ENCODE measurements at regions not wholly inside any gene's neighbourhood (a gene's known extent, or its start where the extent isn't known, plus 50 kb on each side); places are given as distances from the start of the nearest gene placed in this dataset.

DNA sequence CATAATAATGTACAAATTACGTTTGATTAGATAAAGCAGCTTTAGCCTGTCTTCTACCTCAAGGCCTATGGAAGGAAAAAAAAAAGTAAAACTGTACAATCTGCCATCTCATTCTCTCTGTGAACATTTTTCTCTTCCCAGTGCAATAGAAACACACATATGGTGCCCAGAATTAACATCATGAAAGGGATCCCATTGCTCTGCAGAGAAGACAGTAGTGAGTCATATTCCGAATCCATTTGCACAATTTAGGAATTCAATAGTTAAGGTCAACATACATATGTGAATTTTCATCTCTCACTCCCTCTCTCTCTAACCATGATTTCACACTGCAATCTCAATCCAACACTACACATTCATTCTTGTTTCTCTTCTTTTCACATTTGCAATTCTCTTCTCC lies 640.9 kb upstream of the SOX11 start:
- TF ChIP-seq, protein P1, sequence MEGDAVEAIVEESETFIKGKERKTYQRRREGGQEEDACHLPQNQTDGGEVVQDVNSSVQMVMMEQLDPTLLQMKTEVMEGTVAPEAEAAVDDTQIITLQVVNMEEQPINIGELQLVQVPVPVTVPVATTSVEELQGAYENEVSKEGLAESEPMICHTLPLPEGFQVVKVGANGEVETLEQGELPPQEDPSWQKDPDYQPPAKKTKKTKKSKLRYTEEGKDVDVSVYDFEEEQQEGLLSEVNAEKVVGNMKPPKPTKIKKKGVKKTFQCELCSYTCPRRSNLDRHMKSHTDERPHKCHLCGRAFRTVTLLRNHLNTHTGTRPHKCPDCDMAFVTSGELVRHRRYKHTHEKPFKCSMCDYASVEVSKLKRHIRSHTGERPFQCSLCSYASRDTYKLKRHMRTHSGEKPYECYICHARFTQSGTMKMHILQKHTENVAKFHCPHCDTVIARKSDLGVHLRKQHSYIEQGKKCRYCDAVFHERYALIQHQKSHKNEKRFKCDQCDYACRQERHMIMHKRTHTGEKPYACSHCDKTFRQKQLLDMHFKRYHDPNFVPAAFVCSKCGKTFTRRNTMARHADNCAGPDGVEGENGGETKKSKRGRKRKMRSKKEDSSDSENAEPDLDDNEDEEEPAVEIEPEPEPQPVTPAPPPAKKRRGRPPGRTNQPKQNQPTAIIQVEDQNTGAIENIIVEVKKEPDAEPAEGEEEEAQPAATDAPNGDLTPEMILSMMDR (IDR thresholded peaks at IDR 0.05) = no peak
- no peak for TF ChIP-seq ZFX (IDR thresholded peaks at IDR 0.05; ENCODE audit: borderline replicate concordance)
